Endodermal cell (in vitro differentiated cells): ENCODE measurements at regions not wholly inside any gene's neighbourhood (a gene's known extent, or its start where the extent isn't known, plus 50 kb on each side); places are given as distances from the start of the nearest gene placed in this dataset.
A peak's percentile ranks its signal among the peaks of the same experiment; 100 is the strongest.

Source experiments
- DNase-seq: peaks from one replicate; pipeline ENCODE4 v3.0.0-alpha.2; 2017
- H3K27ac ChIP-seq: 2 replicates; pipeline ENCODE4 v1.5.1; 2013; ENCODE audit warnings: mild to moderate bottlenecking, low read depth, low read length, moderate library complexity
- H3K27me3 ChIP-seq: 2 replicates; pipeline ENCODE4 v1.6.1; 2013; ENCODE audit warnings: mild to moderate bottlenecking, low read length, moderate library complexity; ENCODE audit not compliant: insufficient read depth, control insufficient read depth, poor library complexity, severe bottlenecking
- H3K36me3 ChIP-seq: 2 replicates; pipeline ENCODE4 v1.7.0; 2013; ENCODE audit warnings: mild to moderate bottlenecking, low read length, moderate library complexity; ENCODE audit not compliant: control insufficient read depth, insufficient read depth
- H3K4me1 ChIP-seq: one replicate; pipeline ENCODE4 v1.7.0; 2013; ENCODE audit warnings: low read length; ENCODE audit not compliant: control insufficient read depth, insufficient read depth
- H3K4me3 ChIP-seq: 2 replicates; pipeline ENCODE4 v1.5.1; 2013; ENCODE audit warnings: mild to moderate bottlenecking, low read length, moderate library complexity
- H3K9ac ChIP-seq: 2 replicates; pipeline ENCODE4 v1.6.1; 2013; ENCODE audit warnings: mild to moderate bottlenecking, low read length, moderate library complexity; ENCODE audit not compliant: poor library complexity, severe bottlenecking; ENCODE audit errors: extremely low read depth
- H3K9me3 ChIP-seq: 2 replicates; pipeline ENCODE4 v1.6.1; 2013; ENCODE audit warnings: mild to moderate bottlenecking, low read length, moderate library complexity; ENCODE audit not compliant: control insufficient read depth
- H3K27ac Mint-ChIP-seq: 2 replicates; pipeline ENCODE4 v1.8.0; 2020; ENCODE audit warnings: mixed read lengths
- H3K27me3 Mint-ChIP-seq: 2 replicates; pipeline ENCODE4 v1.8.0; 2021; ENCODE audit warnings: mild to moderate bottlenecking, mixed read lengths; ENCODE audit not compliant: insufficient read depth
- H3K36me3 Mint-ChIP-seq: 2 replicates; pipeline ENCODE4 v1.8.0; 2020; ENCODE audit warnings: low read depth, mixed read lengths
- H3K4me1 Mint-ChIP-seq: 2 replicates; pipeline ENCODE4 v1.8.0; 2020; ENCODE audit warnings: mixed read lengths
- H3K4me3 Mint-ChIP-seq: 2 replicates; pipeline ENCODE4 v1.8.0; 2020; ENCODE audit warnings: mild to moderate bottlenecking, moderate library complexity, mixed read lengths
- H3K9me3 Mint-ChIP-seq: 2 replicates; pipeline ENCODE4 v1.8.0; 2020; ENCODE audit warnings: mild to moderate bottlenecking, mixed read lengths
- WGBS, 2 experiments: methylation state at CpG; one replicate each; pipeline versions ENCODE4 v1.1.5 to v1.1.7; 2013; ENCODE audit warnings: missing lambda C conversion rate in 2 of 2, mixed read lengths in 1 of 2; ENCODE audit not compliant: insufficient coverage in 1 of 2, insufficient read length in 1 of 2; 5-methylcytosine and 5-hydroxymethylcytosine counted together
- TF ChIP-seq, protein P1 (sequence below): fragments of 200-600 bp; sonication (generic); conservative IDR thresholded peaks from 2 replicates; pipeline ENCODE4 v1.5.0; 2021; ENCODE audit warnings: antibody characterized with exemption, mild to moderate bottlenecking

DNA sequence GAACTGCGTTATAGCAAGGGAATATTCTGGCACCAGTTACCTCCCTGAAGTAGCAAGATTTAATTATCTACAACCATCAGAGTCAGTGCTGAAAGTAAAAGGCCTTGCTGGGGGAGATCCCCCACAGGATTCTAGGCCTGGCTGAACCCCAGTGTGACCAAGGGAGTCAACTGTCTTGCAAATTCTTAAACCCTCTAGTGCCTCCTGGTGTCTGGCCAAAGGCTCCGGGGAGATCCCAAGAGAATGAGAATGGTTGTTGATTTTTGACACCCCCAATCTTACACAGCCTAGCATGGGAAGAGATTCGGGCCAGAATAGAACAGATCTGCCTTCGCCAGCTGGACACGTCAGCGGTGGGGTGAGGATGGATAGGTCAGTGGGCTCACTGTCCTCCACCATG, 179.4 kb downstream of the ERMARD start:
- Histone ChIP-seq H3K27me3 (no peaks in the 10 kb centered on the region), H3K9me3 (no peaks in the 10 kb centered on the region), H3K4me3 (no peak overlapping the region), H3K36me3 (no peaks in the 10 kb centered on the region), H3K9ac (no peak overlapping the region), H3K4me1 (no peaks in the 10 kb centered on the region), H3K27ac (no peak overlapping the region)
- peaks cover 1% of the 10 kb centered on the region for H3K27me3 Mint-ChIP-seq
- H3K9me3 Mint-ChIP-seq = no peaks in the 10 kb centered on the region
- peaks cover 2% of the 10 kb centered on the region for H3K4me1 Mint-ChIP-seq
- H3K27ac Mint-ChIP-seq = no peak overlapping the region
- no peak overlapping the region for H3K4me3 Mint-ChIP-seq
- TF ChIP-seq, protein P1, sequence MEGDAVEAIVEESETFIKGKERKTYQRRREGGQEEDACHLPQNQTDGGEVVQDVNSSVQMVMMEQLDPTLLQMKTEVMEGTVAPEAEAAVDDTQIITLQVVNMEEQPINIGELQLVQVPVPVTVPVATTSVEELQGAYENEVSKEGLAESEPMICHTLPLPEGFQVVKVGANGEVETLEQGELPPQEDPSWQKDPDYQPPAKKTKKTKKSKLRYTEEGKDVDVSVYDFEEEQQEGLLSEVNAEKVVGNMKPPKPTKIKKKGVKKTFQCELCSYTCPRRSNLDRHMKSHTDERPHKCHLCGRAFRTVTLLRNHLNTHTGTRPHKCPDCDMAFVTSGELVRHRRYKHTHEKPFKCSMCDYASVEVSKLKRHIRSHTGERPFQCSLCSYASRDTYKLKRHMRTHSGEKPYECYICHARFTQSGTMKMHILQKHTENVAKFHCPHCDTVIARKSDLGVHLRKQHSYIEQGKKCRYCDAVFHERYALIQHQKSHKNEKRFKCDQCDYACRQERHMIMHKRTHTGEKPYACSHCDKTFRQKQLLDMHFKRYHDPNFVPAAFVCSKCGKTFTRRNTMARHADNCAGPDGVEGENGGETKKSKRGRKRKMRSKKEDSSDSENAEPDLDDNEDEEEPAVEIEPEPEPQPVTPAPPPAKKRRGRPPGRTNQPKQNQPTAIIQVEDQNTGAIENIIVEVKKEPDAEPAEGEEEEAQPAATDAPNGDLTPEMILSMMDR = peak; percentile 69
- no peaks in the 10 kb centered on the region for H3K36me3 Mint-ChIP-seq
- WGBS, 2 experiments = 86 to 93% methylated on average over 5 to 6 of the region's 6 CpGs
- peak; percentile 61 for DNase-seq

DNA sequence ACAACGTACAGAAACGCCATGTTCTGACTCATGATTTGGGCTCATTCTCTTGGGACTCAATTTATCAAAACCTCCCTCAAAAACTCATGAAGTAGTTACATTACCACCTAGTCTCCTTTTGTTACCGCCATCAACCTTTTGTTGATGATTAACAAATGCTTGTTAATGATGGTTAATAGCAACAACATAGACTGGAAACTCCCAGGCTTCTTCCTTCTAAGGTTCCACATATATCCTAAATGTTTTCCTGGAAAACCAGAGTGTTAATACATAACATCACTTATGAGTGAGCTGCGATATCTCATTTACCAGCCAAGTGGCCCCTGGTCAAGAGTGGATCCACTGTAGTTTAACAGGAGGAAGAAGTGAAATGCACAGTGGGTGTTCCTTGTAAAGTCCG, 176.3 kb downstream of the ERMARD start:
- WGBS, 2 experiments = 86 to 100% methylated on average over 3 to 5 of the region's 5 CpGs
- no peaks in the 10 kb centered on the region for H3K36me3 Mint-ChIP-seq
- TF ChIP-seq, protein P1 = no peak

DNA sequence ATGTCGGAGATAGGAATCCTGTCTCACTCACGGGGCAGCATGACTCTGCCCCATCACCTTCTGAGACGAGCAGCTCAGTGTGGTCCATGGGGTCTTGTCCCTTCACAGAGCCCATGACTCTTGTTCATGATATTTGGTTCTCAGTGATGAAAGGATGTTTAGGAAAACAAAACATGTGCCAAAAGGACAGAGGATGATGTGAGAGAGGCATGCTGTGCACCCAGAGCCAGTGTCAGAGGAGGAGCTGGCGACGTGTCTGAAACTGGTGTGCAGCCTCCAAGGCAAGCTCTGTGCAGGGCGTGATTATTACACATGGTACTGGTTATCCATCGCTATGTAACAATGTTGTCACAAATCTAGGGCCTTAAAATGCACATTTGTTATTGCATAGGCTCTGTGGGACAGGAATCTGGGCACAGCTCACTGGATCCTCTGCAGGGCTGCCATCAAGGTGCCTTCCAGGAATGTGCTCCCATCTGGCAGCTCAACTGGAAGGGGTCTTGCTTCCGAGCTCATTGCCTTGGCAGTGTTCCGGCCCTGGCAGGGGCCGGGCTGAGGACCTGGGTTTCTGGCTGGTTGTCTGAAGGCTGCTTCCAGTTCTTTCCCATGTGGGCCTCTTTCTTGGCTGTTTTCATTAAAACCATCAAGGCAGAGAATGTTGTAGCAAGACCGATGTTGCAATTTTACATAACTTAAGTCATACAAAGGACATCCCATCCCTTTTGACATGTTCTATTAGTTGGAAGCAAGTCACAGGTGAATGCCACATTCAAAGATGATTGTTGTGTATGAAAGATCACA, 175.4 kb downstream of the ERMARD start:
- Mint-ChIP-seq H3K9me3 (no peaks in the 10 kb centered on the region), H3K36me3 (no peaks in the 10 kb centered on the region), H3K4me3 (no peak overlapping the region), H3K4me1 (peaks cover under 1% of the 10 kb centered on the region), H3K27me3 (peaks cover 5% of the 10 kb centered on the region), H3K27ac (no peak overlapping the region)
- no peaks in the 10 kb centered on the region for H3K27me3 ChIP-seq
- no peak for DNase-seq
- H3K4me1 ChIP-seq = no peaks in the 10 kb centered on the region
- no peak overlapping the region for H3K4me3 ChIP-seq
- no peak overlapping the region for H3K9ac ChIP-seq
- H3K9me3 ChIP-seq = no peaks in the 10 kb centered on the region
- WGBS, 2 experiments = 90 to 98% methylated on average over 7 to 11 of the region's 11 CpGs
- TF ChIP-seq, protein P1 = no peak
- H3K36me3 ChIP-seq = no peaks in the 10 kb centered on the region
- no peak overlapping the region for H3K27ac ChIP-seq

More for the DNA sequence above, 176.3 kb downstream of the ERMARD start:
- DNase-seq = no peak
- H3K27ac Mint-ChIP-seq = no peak overlapping the region
- Histone ChIP-seq H3K9me3 (no peaks in the 10 kb centered on the region), H3K27ac (no peak overlapping the region), H3K9ac (no peak overlapping the region), H3K36me3 (no peaks in the 10 kb centered on the region), H3K27me3 (no peaks in the 10 kb centered on the region), H3K4me3 (no peak overlapping the region), H3K4me1 (no peaks in the 10 kb centered on the region)
- peaks cover 5% of the 10 kb centered on the region for H3K27me3 Mint-ChIP-seq
- peaks cover 2% of the 10 kb centered on the region for H3K4me1 Mint-ChIP-seq
- H3K4me3 Mint-ChIP-seq = no peak overlapping the region
- H3K9me3 Mint-ChIP-seq = no peaks in the 10 kb centered on the region
